ENCODE measurements at regions not wholly inside any gene's neighbourhood (a gene's known extent, or its start where the extent isn't known, plus 50 kb on each side); places are given as distances from the start of the nearest gene placed in this dataset.
"Not testable (repeated sequence)": the region's sequence is repeated elsewhere in the genome, so short reads cannot be mapped to it uniquely, and the experiment has no call there.

- H3K4me3 Mint-ChIP-seq: peak overlapping the region in 1 of 3 experiments; percentile 54
Observed at GRCh38 chr3:177362626-177363025, 165.3 kb upstream of the TBL1XR1 start.

GRCh38 chr3:177364236-177364635, 167.0 kb upstream of the TBL1XR1 start:
- no peaks in the 10 kb centered on the region for H3K27me3 Mint-ChIP-seq (ENCODE audit: low read depth)
- H3K9me3 Mint-ChIP-seq: no peaks in the 10 kb centered on the region
- H3K27ac Mint-ChIP-seq: peak overlapping the region in 2 of 3 experiments; percentile 15 to 34
- TF ChIP-seq CTCF (IDR thresholded peaks at IDR 0.05; ENCODE audit: unreplicated experiment in 3 of 3): no peak
- H3K36me3 Mint-ChIP-seq (ENCODE audit: low read depth): no peaks in the 10 kb centered on the region
- peaks cover 65% of the 10 kb centered on the region for H3K4me1 Mint-ChIP-seq
- H3K4me3 Mint-ChIP-seq: no peak overlapping the region

More at GRCh38 chr3:177362626-177363025, 165.3 kb upstream of the TBL1XR1 start:
- Mint-ChIP-seq H3K4me1 (peaks cover 75% of the 10 kb centered on the region), H3K36me3 (ENCODE audit: low read depth) (no peaks in the 10 kb centered on the region), H3K9me3 (no peaks in the 10 kb centered on the region), H3K27ac (peak overlapping the region; percentile 55 to 98 (median 76)), H3K27me3 (ENCODE audit: low read depth) (no peaks in the 10 kb centered on the region)
- TF ChIP-seq CTCF (IDR thresholded peaks at IDR 0.05; ENCODE audit: unreplicated experiment in 3 of 3): no peak

GRCh38 chr3:177365294-177365693, 168.0 kb upstream of the TBL1XR1 start:
- Mint-ChIP-seq H3K27ac (peak overlapping the region in 1 of 3 experiments; percentile 34), H3K4me1 (peaks cover 66% of the 10 kb centered on the region)
- H3K4me3 Mint-ChIP-seq; H3K27me3 Mint-ChIP-seq (ENCODE audit: low read depth); H3K36me3 Mint-ChIP-seq (ENCODE audit: low read depth); H3K9me3 Mint-ChIP-seq: not testable (repeated sequence)

- Mint-ChIP-seq H3K27ac (peak overlapping the region; percentile 73 to 87 (median 78)), H3K4me3 (no peak overlapping the region), H3K27me3 (ENCODE audit: low read depth) (no peaks in the 10 kb centered on the region), H3K9me3 (no peaks in the 10 kb centered on the region), H3K4me1 (peaks cover 61% of the 10 kb centered on the region), H3K36me3 (ENCODE audit: low read depth) (no peaks in the 10 kb centered on the region)
- no peak for TF ChIP-seq CTCF (IDR thresholded peaks at IDR 0.05; ENCODE audit: unreplicated experiment in 3 of 3)
Observed at GRCh38 chr3:177367788-177368187, 170.5 kb upstream of the TBL1XR1 start.

- peak overlapping the region; percentile 44 to 71 (median 60) for H3K27ac Mint-ChIP-seq
- H3K9me3 Mint-ChIP-seq: no peaks in the 10 kb centered on the region
- TF ChIP-seq CTCF (IDR thresholded peaks at IDR 0.05; ENCODE audit: unreplicated experiment in 3 of 3): no peak
- peak overlapping the region in 1 of 3 experiments; percentile 25 for H3K4me3 Mint-ChIP-seq
- peaks cover 49% of the 10 kb centered on the region for H3K4me1 Mint-ChIP-seq
- no peaks in the 10 kb centered on the region for H3K36me3 Mint-ChIP-seq (ENCODE audit: low read depth)
- H3K27me3 Mint-ChIP-seq (ENCODE audit: low read depth): no peaks in the 10 kb centered on the region
Observed at GRCh38 chr3:177370246-177370822, 173.1 kb upstream of the TBL1XR1 start.

GRCh38 chr3:177371146-177371545, 173.9 kb upstream of the TBL1XR1 start:
- H3K36me3 Mint-ChIP-seq (ENCODE audit: low read depth): no peaks in the 10 kb centered on the region
- H3K4me3 Mint-ChIP-seq: no peak overlapping the region
- peak overlapping the region; percentile 44 to 71 (median 60) for H3K27ac Mint-ChIP-seq
- H3K9me3 Mint-ChIP-seq: peaks cover 3% of the 10 kb centered on the region
- no peak for TF ChIP-seq CTCF (IDR thresholded peaks at IDR 0.05; ENCODE audit: unreplicated experiment in 3 of 3)
- H3K4me1 Mint-ChIP-seq: peaks cover 53% of the 10 kb centered on the region
- H3K27me3 Mint-ChIP-seq (ENCODE audit: low read depth): no peaks in the 10 kb centered on the region

All from nephron (organoid).